Cardiac muscle cell (in vitro differentiated cells and primary cell): ENCODE measurements at regions not wholly inside any gene's neighbourhood (a gene's known extent, or its start where the extent isn't known, plus 50 kb on each side); places are given as distances from the start of the nearest gene placed in this dataset.

Experiments used
- DNase-seq, 2 donors: peaks; one replicate each; pipeline versions ENCODE4 v3.0.0 to v3.0.0-alpha.2; 2010 to 2017; ENCODE audit warnings: low read depth in 1 of 2, low spot score in 1 of 2
- H3K27ac ChIP-seq: fragments of 200-600 bp; sonication (generic); 2 replicates; pipeline ENCODE4 v1.5.1; 2016
- H3K27me3 ChIP-seq: fragments of 200-600 bp; sonication (generic); 2 replicates; pipeline ENCODE4 v1.6.0; 2016; ENCODE audit warnings: control low read depth
- H3K36me3 ChIP-seq: fragments of 200-600 bp; sonication (generic); 2 replicates; pipeline ENCODE4 v1.5.1; 2016; ENCODE audit warnings: control low read depth
- H3K4me1 ChIP-seq: fragments of 200-600 bp; sonication (generic); 2 replicates; pipeline ENCODE4 v1.8.1; 2017; ENCODE audit warnings: low read depth, mild to moderate bottlenecking, mixed run types
- H3K4me3 ChIP-seq: fragments of 200-600 bp; sonication (generic); 2 replicates; pipeline ENCODE4 v1.5.1; 2016; ENCODE audit warnings: mild to moderate bottlenecking
- H3K9me3 ChIP-seq: fragments of 200-600 bp; sonication (generic); 2 replicates; pipeline ENCODE4 v1.5.1; 2017; ENCODE audit warnings: low read depth, mild to moderate bottlenecking, control low read depth
- CTCF ChIP-seq: IDR thresholded peaks from 2 replicates; pipeline ENCODE4 v1.5.1; 2012; ENCODE audit warnings: low read depth, mild to moderate bottlenecking, low read length

GRCh38 chr12:5187136-5187535 lies 143.5 kb downstream of the KCNA5 start:
- TF ChIP-seq CTCF, result no peak
- H3K4me3 ChIP-seq, result no peak overlapping the region
- H3K4me1 ChIP-seq, result no peaks in the 10 kb centered on the region
- no peaks in the 10 kb centered on the region for H3K27me3 ChIP-seq
- no peak overlapping the region for H3K27ac ChIP-seq
- DNase-seq, result no peak
- no peaks in the 10 kb centered on the region for H3K36me3 ChIP-seq
- no peaks in the 10 kb centered on the region for H3K9me3 ChIP-seq

- DNase-seq, result no peak
- Histone ChIP-seq H3K4me3 (no peak overlapping the region), H3K9me3 (no peaks in the 10 kb centered on the region), H3K36me3 (no peaks in the 10 kb centered on the region), H3K4me1 (no peaks in the 10 kb centered on the region), H3K27ac (no peak overlapping the region), H3K27me3 (no peaks in the 10 kb centered on the region)
- TF ChIP-seq CTCF, result no peak
Observed at GRCh38 chr12:5188472-5188871, 144.8 kb downstream of the KCNA5 start.

GRCh38 chr12:5189173-5189572 lies 145.5 kb downstream of the KCNA5 start:
- no peaks in the 10 kb centered on the region for H3K4me1 ChIP-seq
- TF ChIP-seq CTCF, result no peak
- no peaks in the 10 kb centered on the region for H3K9me3 ChIP-seq
- DNase-seq, result no peak
- no peaks in the 10 kb centered on the region for H3K27me3 ChIP-seq
- H3K27ac ChIP-seq, result no peak overlapping the region
- no peak overlapping the region for H3K4me3 ChIP-seq
- no peaks in the 10 kb centered on the region for H3K36me3 ChIP-seq

GRCh38 chr12:5191803-5192538 lies 148.3 kb downstream of the KCNA5 start:
- no peaks in the 10 kb centered on the region for H3K36me3 ChIP-seq
- no peaks in the 10 kb centered on the region for H3K4me1 ChIP-seq
- H3K27me3 ChIP-seq, result no peaks in the 10 kb centered on the region
- H3K27ac ChIP-seq, result no peak overlapping the region
- H3K9me3 ChIP-seq, result no peaks in the 10 kb centered on the region
- H3K4me3 ChIP-seq, result no peak overlapping the region
- no peak for TF ChIP-seq CTCF
- no peak for DNase-seq

- H3K27me3 ChIP-seq, result no peaks in the 10 kb centered on the region
Observed at GRCh38 chr12:5192726-5193125, 149.0 kb downstream of the KCNA5 start.

More at GRCh38 chr12:5192726-5193125, 149.0 kb downstream of the KCNA5 start:
- DNase-seq, result peak in 1 of 2 donors; percentile 10
- no peaks in the 10 kb centered on the region for H3K4me1 ChIP-seq
- no peak for TF ChIP-seq CTCF
- no peak overlapping the region for H3K27ac ChIP-seq
- H3K36me3 ChIP-seq, result no peaks in the 10 kb centered on the region
- H3K9me3 ChIP-seq, result no peaks in the 10 kb centered on the region
- H3K4me3 ChIP-seq, result no peak overlapping the region
